CD1c-positive myeloid dendritic cell (primary cell): ENCODE measurements at regions not wholly inside any gene's neighbourhood (a gene's known extent, or its start where the extent isn't known, plus 50 kb on each side); places are given as distances from the start of the nearest gene placed in this dataset.
"Not testable (repeated sequence)": the region's sequence is repeated elsewhere in the genome, so short reads cannot be mapped to it uniquely, and the experiment has no call there.

Experiments
- DNase-seq: peaks from one replicate; pipeline ENCODE4 v3.0.0-alpha.2; 2016; ENCODE audit errors: extremely low spot score

DNA sequence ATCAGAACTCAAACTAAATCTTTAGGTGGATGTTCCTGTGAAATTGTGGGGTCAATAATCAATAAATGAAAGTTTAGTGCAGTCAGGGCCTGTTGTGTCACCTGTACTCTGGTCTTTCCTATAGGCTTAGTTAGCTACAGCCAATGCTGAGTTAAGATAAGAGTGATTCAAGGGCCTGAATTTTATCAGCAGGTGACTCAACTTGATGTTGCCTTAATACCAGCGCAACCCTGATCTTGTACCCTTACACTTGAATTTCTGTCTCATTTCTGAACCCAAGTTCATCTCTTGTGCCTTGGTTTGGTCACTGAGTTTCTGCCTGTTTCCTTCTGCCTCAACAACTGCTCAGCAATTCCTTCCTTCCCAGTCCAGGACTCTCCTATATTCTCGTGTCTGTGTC lies 157.0 kb upstream of the E2F7 start:
- DNase-seq, result no peak

DNA sequence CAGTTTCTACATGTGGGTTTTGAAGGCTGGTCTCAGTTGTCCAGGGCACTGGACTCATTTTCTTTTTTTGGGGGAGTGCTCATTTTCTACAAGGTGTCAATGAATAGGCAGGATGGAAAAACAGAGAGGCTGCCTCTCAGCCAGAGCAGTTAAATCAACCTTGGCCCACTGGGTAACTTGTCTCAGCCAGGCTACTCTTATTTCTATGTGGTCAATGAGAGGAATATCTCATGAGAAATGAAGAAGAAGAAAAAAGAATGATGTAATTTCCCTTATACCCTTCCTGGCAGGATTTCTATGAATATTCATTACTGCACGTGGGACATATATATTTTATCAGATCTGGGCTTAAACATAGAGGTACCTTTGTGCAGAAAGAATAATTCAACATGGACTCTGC lies 155.2 kb upstream of the E2F7 start:
- DNase-seq, result no peak

DNA sequence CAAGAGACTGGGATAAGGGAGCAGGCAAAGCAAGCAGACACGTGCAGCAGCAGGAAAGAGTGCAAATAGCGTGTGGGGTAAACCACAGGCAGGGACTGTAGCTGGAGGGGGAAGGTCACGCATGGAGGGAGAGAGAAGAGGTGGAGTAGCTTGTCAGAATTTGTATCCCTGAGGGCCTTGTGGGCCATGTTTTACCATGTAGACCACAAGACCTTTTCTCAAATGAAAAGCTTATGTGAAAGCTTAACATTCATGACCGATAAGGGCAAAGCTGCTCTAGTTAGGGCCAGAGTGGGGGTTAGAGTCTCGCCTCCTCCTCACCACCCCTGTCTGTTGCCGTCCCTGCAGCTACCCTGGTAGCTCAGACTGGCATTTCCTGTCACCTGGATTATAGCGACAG lies 152.9 kb upstream of the E2F7 start:
- DNase-seq, result no peak

- not testable (repeated sequence) for DNase-seq
These were observed 150.8 kb upstream of the E2F7 start for GRCh38 chr12:77216136-77216535.

DNA sequence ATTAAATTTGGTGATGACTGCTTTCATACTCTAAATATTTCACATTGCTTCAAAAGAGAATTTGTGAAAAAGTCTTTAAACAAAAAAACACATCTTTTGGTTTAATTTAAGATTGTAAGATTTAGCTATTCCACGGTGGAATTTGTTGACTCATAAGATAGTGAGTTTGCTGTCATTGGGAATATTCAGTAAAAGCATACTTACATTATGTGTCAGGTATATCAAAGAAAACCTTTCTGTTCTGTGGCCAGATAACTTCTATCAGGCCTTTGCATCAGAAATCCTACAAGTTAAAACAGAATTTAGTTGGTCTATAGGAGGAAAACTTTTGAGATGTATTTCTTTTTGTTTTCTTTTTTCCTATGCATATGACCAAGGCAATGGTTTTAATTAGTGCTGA lies 148.8 kb upstream of the E2F7 start:
- DNase-seq, result no peak

GRCh38 chr12:77213319-77213718 lies 147.9 kb upstream of the E2F7 start:
- DNase-seq, result no peak

DNA sequence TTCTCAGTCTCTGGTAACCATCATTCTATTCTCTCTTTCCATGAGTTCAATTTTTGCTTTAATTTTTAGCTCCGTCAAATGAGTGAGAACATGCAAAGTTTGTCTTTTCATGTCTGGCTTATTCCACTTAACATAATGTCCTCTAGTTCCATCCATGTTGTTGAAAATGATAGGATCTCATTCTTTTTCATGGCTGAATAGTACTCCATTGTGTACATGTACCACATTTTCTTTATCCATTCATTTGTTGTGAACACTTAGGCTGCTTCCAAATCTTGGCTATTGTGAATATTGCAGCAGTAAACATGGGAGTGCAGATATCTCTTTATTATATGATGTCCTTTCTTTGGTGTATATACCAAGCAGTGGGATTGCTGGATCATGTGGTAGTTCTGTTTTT lies 145.4 kb upstream of the E2F7 start:
- DNase-seq, result no peak

DNA sequence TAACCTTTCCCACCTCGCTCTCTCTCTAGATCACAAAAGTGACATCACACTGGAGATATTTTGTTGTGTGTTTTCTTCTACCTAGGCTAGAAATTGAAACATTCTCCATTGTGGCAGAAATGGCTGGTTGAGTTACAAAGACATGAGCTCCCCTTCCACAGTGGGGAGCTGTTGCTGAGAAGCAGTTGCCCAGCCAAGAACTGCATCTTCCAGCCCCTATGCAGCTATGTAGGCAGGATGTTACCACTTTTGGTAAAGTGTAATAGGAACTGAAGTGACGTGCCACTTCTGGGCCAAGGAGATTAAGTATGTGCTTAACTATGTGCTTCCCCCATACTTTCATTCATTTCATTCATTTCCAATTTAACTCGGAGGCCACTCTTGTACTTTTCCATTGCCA lies 138.7 kb upstream of the E2F7 start:
- DNase-seq, result no peak

- DNase-seq, result no peak
These were observed 137.2 kb upstream of the E2F7 start for GRCh38 chr12:77202457-77203060.

- DNase-seq, result no peak
These were observed 124.6 kb upstream of the E2F7 start for GRCh38 chr12:77189901-77190416.

- DNase-seq, result no peak
These were observed 124.1 kb upstream of the E2F7 start for GRCh38 chr12:77189458-77189857.

GRCh38 chr12:77179515-77179914 lies 114.1 kb upstream of the E2F7 start:
- DNase-seq, result no peak

DNA sequence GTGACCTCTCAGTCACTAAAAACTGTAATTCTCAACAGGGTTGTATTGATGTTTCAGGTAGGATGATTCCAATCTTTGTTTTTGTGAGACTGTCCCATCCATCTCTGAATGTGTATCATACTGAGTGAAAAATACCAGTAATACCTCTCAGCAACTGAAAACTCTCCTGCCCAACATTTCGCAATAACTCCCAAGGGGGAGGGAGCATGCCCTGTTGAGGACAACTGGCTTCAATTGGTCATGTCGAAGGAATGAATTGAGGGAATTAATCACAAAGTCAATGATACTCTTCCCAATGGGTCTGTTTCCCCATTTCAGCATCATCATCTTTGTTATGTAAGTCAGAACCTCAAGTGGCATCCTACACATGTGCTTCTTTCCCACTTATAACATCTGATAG lies 102.4 kb upstream of the E2F7 start:
- no peak for DNase-seq

DNA sequence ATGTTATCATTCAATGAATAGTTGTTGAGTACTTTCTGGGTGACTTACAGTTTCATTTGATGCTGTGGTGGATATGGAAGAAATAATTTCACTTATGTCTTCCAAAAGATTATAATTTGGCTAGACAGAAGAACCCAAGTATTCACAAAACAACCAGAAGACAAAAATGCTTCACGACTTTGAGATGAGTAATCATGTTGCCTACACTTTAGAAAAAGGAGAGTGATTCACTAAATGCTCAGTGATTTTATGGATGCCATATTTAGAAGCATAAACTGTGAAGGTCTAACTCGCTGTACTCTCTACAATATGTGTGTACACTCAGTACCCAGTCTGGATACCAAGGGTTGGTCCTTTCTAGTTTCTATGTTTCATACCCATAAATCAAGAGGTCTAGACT lies 101.3 kb upstream of the E2F7 start:
- DNase-seq, result no peak

GRCh38 chr12:77163074-77164038 lies 98.0 kb upstream of the E2F7 start:
- DNase-seq, result no peak

GRCh38 chr12:77161944-77162343 lies 96.6 kb upstream of the E2F7 start:
- no peak for DNase-seq

GRCh38 chr12:77160931-77161330 lies 95.6 kb upstream of the E2F7 start:
- DNase-seq, result no peak

DNA sequence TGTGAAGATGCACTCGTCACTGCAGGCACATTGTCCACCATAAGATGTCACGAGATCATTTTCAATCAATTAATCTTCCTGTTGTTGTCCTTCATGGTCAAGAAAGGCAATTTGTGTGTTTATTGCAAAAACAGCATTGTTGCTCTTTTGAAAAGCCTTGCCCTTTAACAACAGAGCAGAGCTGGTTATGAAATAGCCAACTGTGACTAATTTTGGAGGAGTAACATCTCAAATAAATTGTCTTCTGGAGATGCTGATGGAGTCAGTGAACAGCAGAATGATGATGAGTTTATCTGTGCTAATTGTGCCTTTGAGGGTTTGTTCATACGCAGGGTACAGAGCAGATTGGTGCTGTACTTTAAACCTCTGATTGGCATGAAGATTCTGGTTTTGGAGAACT lies 88.3 kb upstream of the E2F7 start:
- no peak for DNase-seq

DNA sequence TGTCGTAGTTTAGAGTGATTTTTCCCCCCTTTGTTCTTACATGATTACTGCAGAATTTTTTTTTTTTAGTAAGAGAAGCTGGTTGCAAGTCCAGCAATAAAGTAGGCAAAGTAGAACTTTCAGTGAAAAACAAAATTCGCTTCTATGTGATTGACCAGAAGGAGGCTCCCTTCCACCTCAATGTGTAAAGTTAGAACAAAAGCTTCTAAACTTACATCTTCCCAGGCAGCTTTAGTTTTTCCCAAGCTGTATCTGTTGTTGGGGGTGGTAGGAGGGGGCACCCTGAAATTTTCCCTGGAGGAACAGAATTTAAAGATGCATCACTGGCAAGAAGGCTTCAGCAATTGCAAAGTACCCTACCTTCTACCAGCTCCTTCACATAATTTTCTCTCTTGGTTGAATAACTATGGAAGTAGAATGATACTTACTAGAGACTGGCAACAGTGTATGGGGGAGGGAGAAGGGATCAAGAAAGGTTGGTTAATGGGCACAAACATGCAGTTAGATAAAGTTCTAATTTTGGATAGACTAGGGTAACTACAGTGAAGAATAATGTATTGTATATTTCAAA lies 87.3 kb upstream of the E2F7 start:
- no peak for DNase-seq

DNA sequence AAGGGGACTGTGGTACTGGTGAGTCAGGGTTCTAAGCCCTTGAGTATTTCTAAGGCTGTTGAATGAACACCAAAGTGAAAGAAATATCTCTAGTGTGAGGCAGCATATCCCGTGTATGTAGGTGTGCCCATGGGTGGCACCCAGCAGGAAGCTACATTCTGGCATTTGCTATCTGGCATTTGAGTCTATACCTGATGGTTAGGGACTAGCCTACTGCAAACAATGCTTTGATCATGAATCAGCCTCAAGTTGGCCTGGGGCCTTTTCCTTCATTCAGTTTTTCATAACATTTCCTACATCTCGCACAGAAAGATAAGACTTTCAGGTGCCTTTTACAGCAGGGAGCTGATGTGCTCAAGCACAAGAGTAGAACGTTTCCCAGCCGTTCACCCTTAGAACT lies 85.7 kb upstream of the E2F7 start:
- DNase-seq, result no peak

GRCh38 chr12:77133566-77133965 lies 68.2 kb upstream of the E2F7 start:
- no peak for DNase-seq

- DNase-seq, result no peak
These were observed 66.7 kb upstream of the E2F7 start for GRCh38 chr12:77131977-77132490.

GRCh38 chr12:77130193-77130592 lies 64.8 kb upstream of the E2F7 start:
- no peak for DNase-seq
